H1 (cell line): ENCODE measurements at regions not wholly inside any gene's neighbourhood (a gene's known extent, or its start where the extent isn't known, plus 50 kb on each side); places are given as distances from the start of the nearest gene placed in this dataset.

Experiments
- CTCF ChIA-PET: fragments of 300-600 bp; sonication (Branson Sonifier 250); formaldehyde crosslinking; loops from one replicate; lab custom pipeline; 2021; ENCODE audit not compliant: partially characterized antibody; lab: Charles Lee
- POLR2A ChIA-PET: fragments of 300-600 bp; sonication (Branson Sonifier 250); formaldehyde crosslinking; loops from one replicate; lab custom pipeline; 2021; ENCODE audit warnings: inconsistent platforms; ENCODE audit not compliant: partially characterized antibody; lab: Charles Lee
- DNase-seq, 2 experiments: peaks; one replicate each; pipeline versions ENCODE4 v3.0.0 to v3.0.0-alpha.2; 2010 to 2022; ENCODE audit warnings: low spot score in 2 of 2, low read depth in 1 of 2, mixed read lengths in 1 of 2
- FAIRE-seq: peaks from 2 replicates; lab custom pipeline; 2011; peaks lifted over from hg19 to GRCh38; lab: Jason Lieb, UNC
- H2AFZ ChIP-seq: 2 replicates; pipeline ENCODE4 v1.8.1; 2012; ENCODE audit warnings: low read length, inconsistent platforms
- H2AK5ac ChIP-seq: 2 replicates; pipeline ENCODE4 v1.6.1; 2013; ENCODE audit warnings: low read depth, low read length
- H2BK120ac ChIP-seq: replicated peaks from 2 replicates; pipeline ENCODE3; 2013; ENCODE audit warnings: low read depth, low read length, inconsistent platforms
- H2BK12ac ChIP-seq: 2 replicates; pipeline ENCODE4 v1.6.1; 2013; ENCODE audit warnings: low read depth, low read length
- H2BK15ac ChIP-seq: 2 replicates; pipeline ENCODE4 v1.6.1; 2013; ENCODE audit warnings: low read length
- H2BK20ac ChIP-seq: 2 replicates; pipeline ENCODE4 v1.6.1; 2013; ENCODE audit warnings: low read length
- H2BK5ac ChIP-seq: 2 replicates; pipeline ENCODE4 v1.6.1; 2013; ENCODE audit warnings: low read depth, low read length
- H3K14ac ChIP-seq: 2 replicates; pipeline ENCODE4 v1.6.1; 2013; ENCODE audit warnings: inconsistent platforms; ENCODE audit not compliant: insufficient read length
- H3K18ac ChIP-seq: 2 replicates; pipeline ENCODE4 v1.6.1; 2013; ENCODE audit warnings: low read length; ENCODE audit errors: extremely low read depth
- H3K23ac ChIP-seq: 2 replicates; pipeline ENCODE4 v1.6.1; 2013; ENCODE audit warnings: inconsistent platforms; ENCODE audit not compliant: insufficient read length
- H3K23me2 ChIP-seq: 2 replicates; pipeline ENCODE4 v1.6.1; 2013; ENCODE audit warnings: low read depth, low read length
- H3K27ac ChIP-seq: 2 replicates; pipeline ENCODE4 v1.6.1; 2011; ENCODE audit warnings: low read depth, low read length, inconsistent platforms
- H3K27me3 ChIP-seq, 4 experiments: replicated peaks in 1 of 4; 1 replicate in 1 of 4; 2 replicates in 3 of 4; pipeline versions ENCODE4 v1.6.1 to v1.8.1; 2011 to 2013; ENCODE audit warnings: low read length in 3 of 4, mild to moderate bottlenecking in 3 of 4, inconsistent platforms in 2 of 4, mixed read lengths in 2 of 4, moderate library complexity in 1 of 4; ENCODE audit not compliant: control insufficient read depth in 3 of 4, insufficient read depth in 3 of 4; ENCODE audit errors: extremely low read depth in 1 of 4
- H3K36me3 ChIP-seq, 4 experiments: 2 replicates each; pipeline versions ENCODE4 v1.6.1 to v1.8.1; 2011 to 2013; ENCODE audit warnings: mild to moderate bottlenecking in 4 of 4, low read length in 3 of 4, moderate library complexity in 2 of 4, control low read depth in 1 of 4, inconsistent platforms in 1 of 4; ENCODE audit not compliant: insufficient read depth in 4 of 4, control insufficient read depth in 2 of 4
- H3K4ac ChIP-seq: replicated peaks from 2 replicates; pipeline ENCODE3; 2013; ENCODE audit warnings: low read length, low read depth, mixed read lengths, inconsistent platforms; ENCODE audit not compliant: insufficient read length
- H3K4me1 ChIP-seq, 4 experiments: replicated peaks in 1 of 4; 1 replicate in 1 of 4; 2 replicates in 3 of 4; pipeline versions ENCODE4 v1.6.1 to v1.8.1; 2011 to 2013; ENCODE audit warnings: low read length in 3 of 4, inconsistent platforms in 2 of 4, mixed read lengths in 1 of 4; ENCODE audit not compliant: insufficient read depth in 4 of 4, control insufficient read depth in 3 of 4
- H3K4me2 ChIP-seq, 2 experiments: 2 replicates each; pipeline versions ENCODE4 v1.6.1 to v1.8.1; 2011 to 2013; ENCODE audit warnings: low read depth in 2 of 2, low read length in 2 of 2, control low read depth in 1 of 2, inconsistent platforms in 1 of 2, mild to moderate bottlenecking in 1 of 2; ENCODE audit not compliant: insufficient read depth in 1 of 2
- H3K4me3 ChIP-seq, 4 experiments: fragments of 200-600, 300-600 bp in 1 of 4; sonication (generic), shearing (Covaris generic), sonication (Bioruptor Twin) in 1 of 4; 2 replicates each; pipeline versions ENCODE4 v1.5.1 to v1.8.1; 2011 to 2016; ENCODE audit warnings: low read length in 4 of 4, low read depth in 3 of 4, control low read depth in 2 of 4, inconsistent platforms in 2 of 4, mild to moderate bottlenecking in 2 of 4, mixed read lengths in 1 of 4, moderate library complexity in 1 of 4; ENCODE audit not compliant: insufficient read depth in 2 of 4; ENCODE audit errors: extremely low read depth in 1 of 4
- H3K56ac ChIP-seq: replicated peaks from 2 replicates; pipeline ENCODE3; 2013; ENCODE audit warnings: low read depth, mild to moderate bottlenecking, mixed read lengths, low read length, inconsistent platforms; ENCODE audit not compliant: insufficient read length
- H3K79me1 ChIP-seq: 2 replicates; pipeline ENCODE4 v1.6.1; 2013; ENCODE audit warnings: low read depth, low read length, control low read depth
- H3K79me2 ChIP-seq, 2 experiments: 2 replicates each; pipeline versions ENCODE4 v1.6.1 to v1.8.1; 2012 to 2013; ENCODE audit warnings: low read length in 2 of 2, mild to moderate bottlenecking in 2 of 2, inconsistent platforms in 1 of 2; ENCODE audit not compliant: insufficient read depth in 2 of 2, control insufficient read depth in 1 of 2
- H3K9ac ChIP-seq, 4 experiments: replicated peaks in 1 of 4; 1 replicate in 1 of 4; 2 replicates in 3 of 4; pipeline versions ENCODE4 v1.6.1 to v1.8.1; 2011 to 2013; ENCODE audit warnings: low read depth in 3 of 4, low read length in 3 of 4, control low read depth in 2 of 4, mild to moderate bottlenecking in 2 of 4, moderate library complexity in 2 of 4, inconsistent platforms in 1 of 4; ENCODE audit errors: extremely low read depth in 1 of 4
- H3K9me3 ChIP-seq, 2 experiments: 2 replicates each; pipeline versions ENCODE4 v1.6.1 to v1.8.1; 2012 to 2013; ENCODE audit warnings: mild to moderate bottlenecking in 2 of 2, moderate library complexity in 2 of 2, control low read depth in 1 of 2, inconsistent platforms in 1 of 2, low read depth in 1 of 2, low read length in 1 of 2, mixed read lengths in 1 of 2; ENCODE audit not compliant: insufficient read depth in 2 of 2
- H4K20me1 ChIP-seq, 2 experiments: replicated peaks in 1 of 2; 2 replicates each; pipeline versions ENCODE3 to v1.8.1; 2011 to 2013; ENCODE audit warnings: inconsistent platforms in 2 of 2, low read length in 2 of 2, mild to moderate bottlenecking in 1 of 2; ENCODE audit not compliant: insufficient read depth in 2 of 2, control insufficient read depth in 1 of 2
- H4K5ac ChIP-seq: 2 replicates; pipeline ENCODE4 v1.6.1; 2013; ENCODE audit warnings: low read length, low read depth, mixed read lengths, inconsistent platforms; ENCODE audit not compliant: insufficient read length
- H4K8ac ChIP-seq: 2 replicates; pipeline ENCODE4 v1.8.0; 2013; ENCODE audit warnings: mild to moderate bottlenecking, moderate library complexity, low read length, inconsistent platforms; ENCODE audit not compliant: insufficient read depth; ENCODE audit errors: extremely low read depth
- H4K91ac ChIP-seq: replicated peaks from 2 replicates; pipeline ENCODE3; 2013; ENCODE audit warnings: low read length, mixed read lengths, inconsistent platforms; ENCODE audit not compliant: insufficient read length
- CBX8 ChIP-seq: fragments of 300-800, 300-1000 bp; sonication (generic); IDR thresholded peaks from 2 replicates; pipeline ENCODE4 v1.7.1; 2016; ENCODE audit warnings: low read depth, low read length, borderline replicate concordance
- CHD2 ChIP-seq: IDR thresholded peaks from 2 replicates; pipeline ENCODE4 v1.6.1; 2012; ENCODE audit warnings: low read length, improper control_type of control experiment
- EZH2 ChIP-seq: fragments of 200-600 bp; sonication (generic); IDR thresholded peaks from 2 replicates; pipeline ENCODE4 v1.7.1; 2012; ENCODE audit warnings: low read depth, mild to moderate bottlenecking, moderate library complexity, low read length, inconsistent platforms; ENCODE audit not compliant: severe bottlenecking
- JUN ChIP-seq: IDR thresholded peaks from 2 replicates; pipeline ENCODE4 v1.6.1; 2011; ENCODE audit warnings: low read depth, mild to moderate bottlenecking, improper control_type of control experiment, low read length
- POLR2A ChIP-seq, 2 experiments: IDR thresholded peaks; 1 replicate in 1 of 2; 2 replicates in 1 of 2; pipeline ENCODE4 v1.6.1; 2011; ENCODE audit warnings: low read depth in 2 of 2, low read length in 2 of 2, mild to moderate bottlenecking in 2 of 2; ENCODE audit errors: control extremely low read depth in 1 of 2
- POLR2AphosphoS5 ChIP-seq: IDR thresholded peaks from 2 replicates; pipeline ENCODE4 v1.6.1; 2011; ENCODE audit warnings: low read depth, low read length
- SAP30 ChIP-seq: fragments of 300-600 bp; sonication (generic); IDR thresholded peaks from 2 replicates; pipeline ENCODE4 v1.7.1; 2012; ENCODE audit warnings: low read length, moderate library complexity, mild to moderate bottlenecking, inconsistent platforms; ENCODE audit not compliant: insufficient read depth, insufficient replicate concordance
- SRF ChIP-seq: IDR thresholded peaks from 2 replicates; pipeline ENCODE4 v1.6.1; 2011; ENCODE audit warnings: mild to moderate bottlenecking, low read depth, low read length, moderate library complexity
- WGBS, 2 experiments: shearing (Covaris generic) in 1 of 2; methylation state at CpG; one replicate each; pipeline versions ENCODE4 v1.1.6 to v1.1.7; 2013 to 2015; ENCODE audit warnings: low lambda C conversion rate in 2 of 2, mixed read lengths in 2 of 2, inconsistent platforms in 1 of 2, low coverage in 1 of 2, missing lambda C conversion rate in 1 of 2; ENCODE audit not compliant: insufficient replicate concordance in 2 of 2, insufficient coverage in 1 of 2, insufficient read length in 1 of 2; ENCODE audit errors: extremely low coverage in 1 of 2, missing lambda C conversion rate in 1 of 2; 5-methylcytosine and 5-hydroxymethylcytosine counted together

- no peak overlapping the region for H2BK15ac ChIP-seq
- no peaks in the 10 kb centered on the region for H4K20me1 ChIP-seq
- no peak overlapping the region for H3K4ac ChIP-seq
- no peak for TF ChIP-seq JUN
- TF ChIP-seq EZH2, result no peak
- TF ChIP-seq SRF, result no peak
- TF ChIP-seq SAP30, result no peak
- TF ChIP-seq POLR2AphosphoS5, result no peak
- TF ChIP-seq CBX8, result no peak
- TF ChIP-seq POLR2A (IDR thresholded peaks at IDR 0.05; ENCODE audit: control extremely low read depth in 1 of 2, low read depth in 2 of 2, low read length in 2 of 2), result no peak
- TF ChIP-seq CHD2, result no peak
- no peak overlapping the region for H3K56ac ChIP-seq
- no peak overlapping the region for H3K14ac ChIP-seq
- POLR2A ChIA-PET, result no interaction called here
- no peak overlapping the region for H2BK5ac ChIP-seq
- H4K91ac ChIP-seq, result no peak overlapping the region
- 88% methylated on average over 3 of the region's 3 CpGs; no CpG with 5 or more reads in 1 of the 2 experiments for WGBS, 2 experiments
- no peak for FAIRE-seq
- no peak overlapping the region for H3K18ac ChIP-seq
- no peaks in the 10 kb centered on the region for H3K79me1 ChIP-seq
- no peak overlapping the region for H3K4me2 ChIP-seq
- H3K9me3 ChIP-seq, result 0 out of 4 replicates have a peak, but pooled peaks cover 0 to 3% of the 10 kb centered on the region in 2 experiments
- no peak overlapping the region for H3K27ac ChIP-seq
- no peak overlapping the region for H3K23ac ChIP-seq
- peaks cover 0 to 8% (median 0%) of the 10 kb centered on the region in 4 experiments; a peak in 1 of 7 replicates for H3K4me1 ChIP-seq
- no peaks in the 10 kb centered on the region for H3K79me2 ChIP-seq
- no peak overlapping the region for H2AFZ ChIP-seq
- peaks cover 0 to 5% (median 0%) of the 10 kb centered on the region in 4 experiments; a peak in 1 of 8 replicates for H3K36me3 ChIP-seq
- H3K23me2 ChIP-seq, result no peaks in the 10 kb centered on the region
- no peak overlapping the region for H2AK5ac ChIP-seq
- H3K4me3 ChIP-seq, result no peak overlapping the region
- H2BK120ac ChIP-seq, result no peak overlapping the region
- CTCF ChIA-PET, result interaction anchor here (1.4 to 1.6 kb wide), 2 partner anchors 17 to 423 kb away, joined by 3 to 4 read pairs; no protein-coding TSS in a partner anchor
- DNase-seq, result no peak
- no peak overlapping the region for H3K9ac ChIP-seq
- H4K8ac ChIP-seq, result no peak overlapping the region
- no peak overlapping the region for H4K5ac ChIP-seq
- no peak overlapping the region for H2BK12ac ChIP-seq
- no peak overlapping the region for H2BK20ac ChIP-seq
- H3K27me3 ChIP-seq, result no peaks in the 10 kb centered on the region; a peak in 1 of 7 replicates
These were observed 97.2 kb downstream of the MAIP1 start for GRCh38 chr2:200052627-200053026.
